Osteoblast (primary cell): ENCODE measurements at regions not wholly inside any gene's neighbourhood (a gene's known extent, or its start where the extent isn't known, plus 50 kb on each side); places are given as distances from the start of the nearest gene placed in this dataset.

ENCODE experiments used
- DNase-seq: peaks from one replicate; pipeline ENCODE4 v3.0.0; 2011; ENCODE audit warnings: low spot score, mixed read lengths; ENCODE audit not compliant: insufficient read length; ENCODE audit errors: missing footprints
- H2AFZ ChIP-seq: 2 replicates; pipeline ENCODE4 v1.6.0; 2011; ENCODE audit warnings: mild to moderate bottlenecking, low read length
- H3K27ac ChIP-seq: 2 replicates; pipeline ENCODE4 v1.5.1; 2011; ENCODE audit warnings: mild to moderate bottlenecking, low read depth, low read length, moderate library complexity
- H3K27me3 ChIP-seq: 2 replicates; pipeline ENCODE4 v1.6.0; 2012; ENCODE audit warnings: mild to moderate bottlenecking, control low read depth, inconsistent platforms, low read length, moderate library complexity; ENCODE audit not compliant: insufficient read depth
- H3K36me3 ChIP-seq: 2 replicates; pipeline ENCODE4 v1.5.1; 2011; ENCODE audit warnings: mild to moderate bottlenecking, low read length, control low read depth, moderate library complexity; ENCODE audit not compliant: insufficient read depth
- H3K4me1 ChIP-seq: 2 replicates; pipeline ENCODE4 v1.5.1; 2011; ENCODE audit warnings: mild to moderate bottlenecking, low read length, control low read depth, moderate library complexity; ENCODE audit not compliant: insufficient read depth
- H3K4me2 ChIP-seq: 2 replicates; pipeline ENCODE4 v1.6.0; 2011; ENCODE audit warnings: mild to moderate bottlenecking, low read length; ENCODE audit not compliant: insufficient read depth
- H3K4me3 ChIP-seq: fragments of 200-600 bp; sonication (generic); 3 replicates; pipeline ENCODE4 v1.5.1; 2012; ENCODE audit warnings: mild to moderate bottlenecking, low read length, inconsistent platforms; ENCODE audit not compliant: insufficient read depth
- H3K79me2 ChIP-seq: 2 replicates; pipeline ENCODE4 v1.6.0; 2012; ENCODE audit warnings: mild to moderate bottlenecking, low read length, control low read depth, inconsistent platforms; ENCODE audit not compliant: insufficient read depth
- H3K9me3 ChIP-seq: 2 replicates; pipeline ENCODE4 v1.5.1; 2011; ENCODE audit warnings: low read depth, low read length, control low read depth
- H4K20me1 ChIP-seq: 2 replicates; pipeline ENCODE4 v1.6.0; 2012; ENCODE audit warnings: mild to moderate bottlenecking, low read length, control low read depth; ENCODE audit not compliant: insufficient read depth
- TF ChIP-seq, protein P1 (sequence below): IDR thresholded peaks from 2 replicates; pipeline ENCODE4 v1.5.1; 2011; ENCODE audit warnings: mild to moderate bottlenecking, low read depth, low read length, moderate library complexity; ENCODE audit errors: extremely low read depth

DNA sequence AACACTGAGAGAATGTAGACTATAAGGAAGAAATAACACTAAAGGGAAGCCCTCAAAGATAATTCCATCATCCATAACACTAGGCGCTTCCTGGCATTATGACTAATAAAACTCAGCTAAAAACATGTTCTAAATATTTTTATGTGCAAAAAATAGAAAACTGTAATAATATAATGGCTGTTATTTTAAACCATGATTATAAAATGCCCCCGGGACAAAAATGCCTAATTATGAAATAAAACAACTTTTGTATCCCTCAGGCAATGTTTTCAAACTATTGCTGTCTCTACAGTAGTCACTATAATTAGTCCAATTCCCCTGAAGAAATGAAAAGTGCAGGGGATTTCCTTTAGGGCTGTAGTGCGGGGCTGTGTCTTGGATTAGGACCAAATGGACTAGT lies 242.4 kb downstream of the RNF144B start:
- DNase-seq: no peak
- H3K4me3 ChIP-seq: no peak overlapping the region
- H4K20me1 ChIP-seq: no peaks in the 10 kb centered on the region
- no peaks in the 10 kb centered on the region for H3K27me3 ChIP-seq
- no peaks in the 10 kb centered on the region for H3K79me2 ChIP-seq
- no peak overlapping the region for H2AFZ ChIP-seq
- no peaks in the 10 kb centered on the region for H3K9me3 ChIP-seq
- no peaks in the 10 kb centered on the region for H3K36me3 ChIP-seq
- no peak overlapping the region for H3K27ac ChIP-seq
- TF ChIP-seq, protein P1, sequence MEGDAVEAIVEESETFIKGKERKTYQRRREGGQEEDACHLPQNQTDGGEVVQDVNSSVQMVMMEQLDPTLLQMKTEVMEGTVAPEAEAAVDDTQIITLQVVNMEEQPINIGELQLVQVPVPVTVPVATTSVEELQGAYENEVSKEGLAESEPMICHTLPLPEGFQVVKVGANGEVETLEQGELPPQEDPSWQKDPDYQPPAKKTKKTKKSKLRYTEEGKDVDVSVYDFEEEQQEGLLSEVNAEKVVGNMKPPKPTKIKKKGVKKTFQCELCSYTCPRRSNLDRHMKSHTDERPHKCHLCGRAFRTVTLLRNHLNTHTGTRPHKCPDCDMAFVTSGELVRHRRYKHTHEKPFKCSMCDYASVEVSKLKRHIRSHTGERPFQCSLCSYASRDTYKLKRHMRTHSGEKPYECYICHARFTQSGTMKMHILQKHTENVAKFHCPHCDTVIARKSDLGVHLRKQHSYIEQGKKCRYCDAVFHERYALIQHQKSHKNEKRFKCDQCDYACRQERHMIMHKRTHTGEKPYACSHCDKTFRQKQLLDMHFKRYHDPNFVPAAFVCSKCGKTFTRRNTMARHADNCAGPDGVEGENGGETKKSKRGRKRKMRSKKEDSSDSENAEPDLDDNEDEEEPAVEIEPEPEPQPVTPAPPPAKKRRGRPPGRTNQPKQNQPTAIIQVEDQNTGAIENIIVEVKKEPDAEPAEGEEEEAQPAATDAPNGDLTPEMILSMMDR: no peak
- no peaks in the 10 kb centered on the region for H3K4me1 ChIP-seq
- no peak overlapping the region for H3K4me2 ChIP-seq

DNA sequence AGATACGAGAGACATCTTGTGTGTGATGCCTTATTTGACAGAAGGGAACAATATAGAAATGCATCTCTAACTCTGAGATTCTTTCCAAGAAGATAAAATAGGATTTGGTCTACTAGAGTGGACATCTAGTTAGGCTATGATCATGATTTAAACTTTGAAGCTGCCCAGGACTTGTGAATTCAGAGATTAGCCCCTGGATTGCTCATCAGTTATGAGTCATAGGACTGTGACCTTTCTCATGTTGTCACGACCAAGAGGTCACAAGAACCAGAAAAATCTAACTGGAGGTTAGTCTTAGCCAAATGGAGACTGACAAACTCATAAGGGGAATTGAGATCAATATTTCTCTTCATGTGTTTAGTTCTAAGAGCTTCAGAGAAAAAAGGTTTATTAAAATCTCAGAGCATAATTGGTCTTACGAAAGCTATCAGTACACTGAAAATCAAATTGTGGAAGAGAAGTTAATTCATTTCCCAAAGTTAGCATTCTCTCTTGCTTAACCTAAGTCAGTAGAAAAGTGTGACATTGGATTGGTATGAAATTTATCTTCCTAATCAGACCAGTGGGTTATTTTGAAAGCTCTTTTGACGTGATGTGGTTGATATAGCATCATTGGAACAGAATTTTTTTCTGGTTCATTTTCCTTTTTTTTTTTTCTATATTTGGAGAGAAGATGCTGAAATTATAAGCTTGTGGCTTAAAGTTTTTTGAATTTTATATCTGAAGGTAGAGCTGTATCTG lies 245.7 kb downstream of the RNF144B start:
- Histone ChIP-seq H4K20me1 (no peaks in the 10 kb centered on the region), H3K4me3 (no peak overlapping the region), H3K27ac (no peak overlapping the region), H3K79me2 (no peaks in the 10 kb centered on the region), H3K9me3 (no peaks in the 10 kb centered on the region), H3K27me3 (no peaks in the 10 kb centered on the region), H3K4me2 (no peak overlapping the region), H3K4me1 (no peaks in the 10 kb centered on the region), H3K36me3 (no peaks in the 10 kb centered on the region), H2AFZ (no peak overlapping the region)
- TF ChIP-seq, protein P1: no peak
- DNase-seq: peak; percentile 2

DNA sequence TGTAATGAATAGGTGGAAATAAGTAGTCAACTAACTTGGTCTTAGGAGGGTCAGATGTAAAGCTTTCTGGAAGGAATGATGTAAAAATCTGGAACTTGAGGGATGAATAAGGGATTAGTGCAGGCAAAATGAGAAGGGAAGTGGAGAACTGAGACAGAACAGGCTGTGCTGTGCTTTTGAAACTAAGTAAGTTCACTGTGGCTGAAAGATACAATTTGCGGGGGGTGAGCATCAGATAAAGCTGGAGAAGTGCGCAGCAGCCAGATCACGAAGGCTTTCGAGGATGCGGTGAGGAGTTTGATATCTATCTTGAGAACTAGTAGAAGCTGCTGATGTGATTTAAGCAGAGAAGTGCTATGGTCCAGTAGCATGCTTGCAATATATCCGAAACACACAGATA lies 247.8 kb downstream of the RNF144B start:
- TF ChIP-seq, protein P1: no peak
- Histone ChIP-seq H3K4me3 (no peak overlapping the region), H3K27ac (no peak overlapping the region), H3K4me2 (no peak overlapping the region), H3K27me3 (no peaks in the 10 kb centered on the region), H2AFZ (no peak overlapping the region), H3K9me3 (no peaks in the 10 kb centered on the region), H3K36me3 (no peaks in the 10 kb centered on the region), H4K20me1 (no peaks in the 10 kb centered on the region), H3K4me1 (no peaks in the 10 kb centered on the region), H3K79me2 (no peaks in the 10 kb centered on the region)
- no peak for DNase-seq

DNA sequence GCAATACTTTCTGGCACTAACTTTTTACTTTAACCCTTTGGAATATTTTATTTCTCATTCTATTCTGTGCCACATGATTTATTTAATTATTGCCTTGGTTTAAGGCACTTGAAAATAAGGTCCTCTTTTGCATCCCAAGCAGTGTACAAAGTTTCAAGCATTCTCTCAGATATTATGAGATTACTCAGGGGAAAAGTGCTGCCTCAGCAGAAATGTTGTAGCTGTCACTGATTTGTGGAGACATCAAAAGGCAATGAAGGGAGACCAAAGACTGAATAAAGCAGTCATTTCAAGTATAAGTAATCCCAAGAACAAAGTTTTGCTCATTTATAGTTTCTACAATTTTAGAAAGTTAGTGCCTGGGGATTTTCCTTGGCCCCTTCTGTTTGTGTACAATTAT lies 253.0 kb downstream of the RNF144B start:
- Histone ChIP-seq H3K79me2 (no peaks in the 10 kb centered on the region), H3K9me3 (no peaks in the 10 kb centered on the region), H3K4me3 (no peak overlapping the region), H3K36me3 (no peaks in the 10 kb centered on the region), H3K4me2 (no peak overlapping the region), H3K27me3 (no peaks in the 10 kb centered on the region), H4K20me1 (no peaks in the 10 kb centered on the region), H2AFZ (no peak overlapping the region), H3K27ac (no peak overlapping the region), H3K4me1 (no peaks in the 10 kb centered on the region)
- TF ChIP-seq, protein P1: no peak
- DNase-seq: no peak
